ENCODE measurements at regions not wholly inside any gene's neighbourhood (a gene's known extent, or its start where the extent isn't known, plus 50 kb on each side); places are given as distances from the start of the nearest gene placed in this dataset.
"Not testable (repeated sequence)": the region's sequence is repeated elsewhere in the genome, so short reads cannot be mapped to it uniquely, and the experiment has no call there.

GRCh38 chr9:41347893-41348292 is 158.8 kb upstream of the ZNG1F start:
- not testable (repeated sequence) for H3K14ac ChIP-seq (ENCODE audit: low read length); H2AFZ ChIP-seq (ENCODE audit: insufficient read depth, low read length, poor library complexity); DNase-seq; H2BK12ac ChIP-seq (ENCODE audit: low read length); H3K4me2 ChIP-seq (ENCODE audit: low read length); H3K9me3 ChIP-seq (ENCODE audit: insufficient read depth, low read depth, low read length); H4K8ac ChIP-seq (ENCODE audit: low read depth, low read length); H4K91ac ChIP-seq (ENCODE audit: low read depth, low read length); H3K79me2 ChIP-seq (ENCODE audit: control insufficient read depth, insufficient read depth, low read length, poor library complexity); H3K18ac ChIP-seq (ENCODE audit: low read length); H3K27me3 ChIP-seq (ENCODE audit: insufficient read depth, low read length); H3K79me1 ChIP-seq (ENCODE audit: low read length); H3K4me1 ChIP-seq (ENCODE audit: control insufficient read depth in 1 of 2, insufficient read depth in 2 of 2, low read length in 2 of 2); H2AK5ac ChIP-seq (ENCODE audit: low read length); H3K36me3 ChIP-seq (ENCODE audit: control insufficient read depth in 1 of 2, insufficient read depth in 2 of 2, low read length in 2 of 2); H4K12ac ChIP-seq (ENCODE audit: low read depth, low read length); H3K27ac ChIP-seq (ENCODE audit: low read depth, low read length); H3K4me3 ChIP-seq (ENCODE audit: low read depth, low read length); H2BK120ac ChIP-seq (ENCODE audit: insufficient read depth, low read length, poor library complexity); H3K9ac ChIP-seq (ENCODE audit: low read length); H3K4ac ChIP-seq (ENCODE audit: low read depth, low read length); H2BK5ac ChIP-seq (ENCODE audit: low read depth, low read length, poor library complexity); H3K23ac ChIP-seq (ENCODE audit: low read length)
- WGBS (ENCODE audit: extremely low coverage, insufficient coverage, insufficient read length): no CpG with 5 or more reads among the region's 3 CpGs

GRCh38 chr9:41332562-41332961 is 143.4 kb upstream of the ZNG1F start:
- H3K79me1 ChIP-seq (ENCODE audit: low read length); H3K9ac ChIP-seq (ENCODE audit: low read length); H3K14ac ChIP-seq (ENCODE audit: low read length); H3K18ac ChIP-seq (ENCODE audit: low read length); H2AK5ac ChIP-seq (ENCODE audit: low read length); H4K12ac ChIP-seq (ENCODE audit: low read depth, low read length); H3K4me3 ChIP-seq (ENCODE audit: low read depth, low read length); H3K4me1 ChIP-seq (ENCODE audit: control insufficient read depth in 1 of 2, insufficient read depth in 2 of 2, low read length in 2 of 2); H2BK12ac ChIP-seq (ENCODE audit: low read length); H4K91ac ChIP-seq (ENCODE audit: low read depth, low read length); H3K79me2 ChIP-seq (ENCODE audit: control insufficient read depth, insufficient read depth, low read length, poor library complexity); H3K27me3 ChIP-seq (ENCODE audit: insufficient read depth, low read length); H2BK120ac ChIP-seq (ENCODE audit: insufficient read depth, low read length, poor library complexity); H3K9me3 ChIP-seq (ENCODE audit: insufficient read depth, low read depth, low read length); H3K27ac ChIP-seq (ENCODE audit: low read depth, low read length); H3K4me2 ChIP-seq (ENCODE audit: low read length); H2BK5ac ChIP-seq (ENCODE audit: low read depth, low read length, poor library complexity); DNase-seq; H3K36me3 ChIP-seq (ENCODE audit: control insufficient read depth in 1 of 2, insufficient read depth in 2 of 2, low read length in 2 of 2); H3K4ac ChIP-seq (ENCODE audit: low read depth, low read length); H2AFZ ChIP-seq (ENCODE audit: insufficient read depth, low read length, poor library complexity); H3K23ac ChIP-seq (ENCODE audit: low read length); H4K8ac ChIP-seq (ENCODE audit: low read depth, low read length): not testable (repeated sequence)
- no CpG with 5 or more reads among the region's 5 CpGs for WGBS (ENCODE audit: extremely low coverage, insufficient coverage, insufficient read length)

- H3K36me3 ChIP-seq (ENCODE audit: control insufficient read depth in 1 of 2, insufficient read depth in 2 of 2, low read length in 2 of 2); H3K23ac ChIP-seq (ENCODE audit: low read length); H3K27ac ChIP-seq (ENCODE audit: low read depth, low read length); H3K79me1 ChIP-seq (ENCODE audit: low read length); H3K4ac ChIP-seq (ENCODE audit: low read depth, low read length); H2AFZ ChIP-seq (ENCODE audit: insufficient read depth, low read length, poor library complexity); H3K27me3 ChIP-seq (ENCODE audit: insufficient read depth, low read length); H4K8ac ChIP-seq (ENCODE audit: low read depth, low read length); H3K9me3 ChIP-seq (ENCODE audit: insufficient read depth, low read depth, low read length); H3K4me3 ChIP-seq (ENCODE audit: low read depth, low read length); H2BK5ac ChIP-seq (ENCODE audit: low read depth, low read length, poor library complexity); H3K4me1 ChIP-seq (ENCODE audit: control insufficient read depth in 1 of 2, insufficient read depth in 2 of 2, low read length in 2 of 2); H3K79me2 ChIP-seq (ENCODE audit: control insufficient read depth, insufficient read depth, low read length, poor library complexity); H3K4me2 ChIP-seq (ENCODE audit: low read length); H3K9ac ChIP-seq (ENCODE audit: low read length); H3K18ac ChIP-seq (ENCODE audit: low read length); H2BK120ac ChIP-seq (ENCODE audit: insufficient read depth, low read length, poor library complexity); H4K12ac ChIP-seq (ENCODE audit: low read depth, low read length); H2AK5ac ChIP-seq (ENCODE audit: low read length); H3K14ac ChIP-seq (ENCODE audit: low read length); H4K91ac ChIP-seq (ENCODE audit: low read depth, low read length); H2BK12ac ChIP-seq (ENCODE audit: low read length); DNase-seq: not testable (repeated sequence)
- no CpG with 5 or more reads among the region's 2 CpGs for WGBS (ENCODE audit: extremely low coverage, insufficient coverage, insufficient read length)
These were observed 132.2 kb upstream of the ZNG1F start for GRCh38 chr9:41321277-41321676.

GRCh38 chr9:41308953-41309352 is 119.8 kb upstream of the ZNG1F start:
- H2BK120ac ChIP-seq (ENCODE audit: insufficient read depth, low read length, poor library complexity); H3K27me3 ChIP-seq (ENCODE audit: insufficient read depth, low read length); H3K18ac ChIP-seq (ENCODE audit: low read length); H3K14ac ChIP-seq (ENCODE audit: low read length); H4K12ac ChIP-seq (ENCODE audit: low read depth, low read length); H3K4me1 ChIP-seq (ENCODE audit: control insufficient read depth in 1 of 2, insufficient read depth in 2 of 2, low read length in 2 of 2); H2BK12ac ChIP-seq (ENCODE audit: low read length); H3K4me2 ChIP-seq (ENCODE audit: low read length); H4K91ac ChIP-seq (ENCODE audit: low read depth, low read length); H2AFZ ChIP-seq (ENCODE audit: insufficient read depth, low read length, poor library complexity); DNase-seq; H3K79me2 ChIP-seq (ENCODE audit: control insufficient read depth, insufficient read depth, low read length, poor library complexity); H3K4ac ChIP-seq (ENCODE audit: low read depth, low read length); H3K36me3 ChIP-seq (ENCODE audit: control insufficient read depth in 1 of 2, insufficient read depth in 2 of 2, low read length in 2 of 2); H2BK5ac ChIP-seq (ENCODE audit: low read depth, low read length, poor library complexity); H3K23ac ChIP-seq (ENCODE audit: low read length); H3K9ac ChIP-seq (ENCODE audit: low read length); H3K79me1 ChIP-seq (ENCODE audit: low read length); H2AK5ac ChIP-seq (ENCODE audit: low read length); H4K8ac ChIP-seq (ENCODE audit: low read depth, low read length); H3K27ac ChIP-seq (ENCODE audit: low read depth, low read length); H3K9me3 ChIP-seq (ENCODE audit: insufficient read depth, low read depth, low read length); H3K4me3 ChIP-seq (ENCODE audit: low read depth, low read length): not testable (repeated sequence)
- WGBS (ENCODE audit: extremely low coverage, insufficient coverage, insufficient read length): no CpG with 5 or more reads among the region's 6 CpGs

Measured in trophoblast cell (in vitro differentiated cells and primary cell).